Uterus (tissue), 2 donors: ENCODE measurements at regions not wholly inside any gene's neighbourhood (a gene's known extent, or its start where the extent isn't known, plus 50 kb on each side); places are given as distances from the start of the nearest gene placed in this dataset.

Experiments
- CTCF ChIP-seq, 4 experiments: fragments of 200-600 bp in 2 of 4; fragments of 450-650 bp in 2 of 4; sonication (generic) in 2 of 4; IDR thresholded peaks; one replicate each; pipeline ENCODE4 v1.5.1; 2016 to 2019; ENCODE audit warnings: antibody characterized with exemption in 4 of 4, mild to moderate bottlenecking in 2 of 4, moderate library complexity in 1 of 4
- POLR2A ChIP-seq, 2 donors: fragments of 450-650 bp; IDR thresholded peaks; one replicate each; pipeline ENCODE4 v1.6.1; 2016; ENCODE audit warnings: antibody characterized with exemption in 2 of 2, mild to moderate bottlenecking in 1 of 2, moderate library complexity in 1 of 2

GRCh38 chr2:21363364-21363763 lies 239.6 kb downstream of the TDRD15 start:
- TF ChIP-seq CTCF (IDR thresholded peaks at IDR 0.05) (no peak), POLR2A (IDR thresholded peaks at IDR 0.05) (no peak)
